HuH-7 (cell line): ENCODE measurements at regions not wholly inside any gene's neighbourhood (a gene's known extent, or its start where the extent isn't known, plus 50 kb on each side); places are given as distances from the start of the nearest gene placed in this dataset.

Experiments used
- DNase-seq: peaks from one replicate; pipeline ENCODE4 v3.0.0; 2011; ENCODE audit warnings: low spot score

- no peak for DNase-seq
Measured at GRCh38 chr5:51908215-51908614, 525.0 kb downstream of the ISL1 start.

GRCh38 chr5:51944500-51945125 is 561.4 kb downstream of the ISL1 start:
- DNase-seq = no peak

GRCh38 chr5:51958473-51958872 is 575.2 kb downstream of the ISL1 start:
- DNase-seq = no peak

GRCh38 chr5:51960617-51961121 is 577.4 kb downstream of the ISL1 start:
- DNase-seq = no peak

- no peak for DNase-seq
Measured at GRCh38 chr5:51961154-51961562, 577.9 kb downstream of the ISL1 start.

- no peak for DNase-seq
Measured at GRCh38 chr5:51968756-51969155, 585.5 kb downstream of the ISL1 start.

- DNase-seq = no peak
Measured at GRCh38 chr5:51974834-51975233, 591.6 kb downstream of the ISL1 start.

GRCh38 chr5:51977014-51977413 is 593.8 kb downstream of the ISL1 start:
- no peak for DNase-seq

- DNase-seq = no peak
Measured at GRCh38 chr5:51983161-51983560, 599.9 kb downstream of the ISL1 start.

- no peak for DNase-seq
Measured at GRCh38 chr5:51986733-51987132, 603.5 kb downstream of the ISL1 start.

- no peak for DNase-seq
Measured at GRCh38 chr5:51987239-51987638, 604.0 kb downstream of the ISL1 start.

- no peak for DNase-seq
Measured at GRCh38 chr5:51987669-51988209, 604.5 kb downstream of the ISL1 start.

- no peak for DNase-seq
Measured at GRCh38 chr5:51988634-51989033, 605.4 kb downstream of the ISL1 start.

- DNase-seq = no peak
Measured at GRCh38 chr5:51990241-51990640, 607.0 kb downstream of the ISL1 start.

- DNase-seq = no peak
Measured at GRCh38 chr5:51990661-51991180, 607.5 kb downstream of the ISL1 start.

GRCh38 chr5:51991940-51992339 is 608.7 kb downstream of the ISL1 start:
- no peak for DNase-seq

GRCh38 chr5:51995773-51996306 is 612.6 kb downstream of the ISL1 start:
- DNase-seq = no peak

GRCh38 chr5:51996356-51996861 is 613.2 kb downstream of the ISL1 start:
- DNase-seq = no peak

- no peak for DNase-seq
Measured at GRCh38 chr5:51997500-51997899, 614.3 kb downstream of the ISL1 start.

- DNase-seq = no peak
Measured at GRCh38 chr5:51997949-51998348, 614.7 kb downstream of the ISL1 start.

GRCh38 chr5:52007230-52007858 is 624.1 kb downstream of the ISL1 start:
- DNase-seq = peak; percentile 26

GRCh38 chr5:52010454-52010853 is 627.2 kb downstream of the ISL1 start:
- no peak for DNase-seq

GRCh38 chr5:52013523-52013922 is 630.3 kb downstream of the ISL1 start:
- no peak for DNase-seq
